ENCODE measurements at regions not wholly inside any gene's neighbourhood (a gene's known extent, or its start where the extent isn't known, plus 50 kb on each side); places are given as distances from the start of the nearest gene placed in this dataset.

DNA sequence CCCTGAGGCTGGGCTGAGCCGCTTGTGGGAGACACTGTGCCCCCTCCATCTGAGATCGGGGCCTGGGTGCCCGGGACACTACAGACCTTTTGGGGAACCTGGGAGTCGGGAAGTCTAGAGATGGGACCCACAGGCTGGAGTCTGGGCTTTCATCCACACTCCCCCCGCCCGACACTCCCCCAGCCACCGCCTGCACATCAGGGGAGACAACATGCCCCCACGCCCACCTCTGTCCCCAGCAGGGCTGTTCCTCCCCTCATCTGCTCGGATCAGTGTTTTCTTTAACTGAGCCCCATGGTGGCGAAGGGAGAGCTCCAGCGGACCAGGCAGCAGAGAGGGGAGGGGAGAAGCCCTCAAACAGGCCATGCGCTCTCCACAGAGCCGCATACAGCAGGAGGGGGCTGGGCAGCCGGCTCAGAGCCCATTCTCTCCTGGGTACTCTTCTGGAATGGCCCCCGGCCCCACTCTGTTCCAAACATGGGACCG, 174.7 kb downstream of the IGLL1 start:
- no peak overlapping the region for H3K4me3 ChIP-seq (ENCODE audit: low read depth, low read length)
- TF ChIP-seq, protein P1, sequence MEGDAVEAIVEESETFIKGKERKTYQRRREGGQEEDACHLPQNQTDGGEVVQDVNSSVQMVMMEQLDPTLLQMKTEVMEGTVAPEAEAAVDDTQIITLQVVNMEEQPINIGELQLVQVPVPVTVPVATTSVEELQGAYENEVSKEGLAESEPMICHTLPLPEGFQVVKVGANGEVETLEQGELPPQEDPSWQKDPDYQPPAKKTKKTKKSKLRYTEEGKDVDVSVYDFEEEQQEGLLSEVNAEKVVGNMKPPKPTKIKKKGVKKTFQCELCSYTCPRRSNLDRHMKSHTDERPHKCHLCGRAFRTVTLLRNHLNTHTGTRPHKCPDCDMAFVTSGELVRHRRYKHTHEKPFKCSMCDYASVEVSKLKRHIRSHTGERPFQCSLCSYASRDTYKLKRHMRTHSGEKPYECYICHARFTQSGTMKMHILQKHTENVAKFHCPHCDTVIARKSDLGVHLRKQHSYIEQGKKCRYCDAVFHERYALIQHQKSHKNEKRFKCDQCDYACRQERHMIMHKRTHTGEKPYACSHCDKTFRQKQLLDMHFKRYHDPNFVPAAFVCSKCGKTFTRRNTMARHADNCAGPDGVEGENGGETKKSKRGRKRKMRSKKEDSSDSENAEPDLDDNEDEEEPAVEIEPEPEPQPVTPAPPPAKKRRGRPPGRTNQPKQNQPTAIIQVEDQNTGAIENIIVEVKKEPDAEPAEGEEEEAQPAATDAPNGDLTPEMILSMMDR (IDR thresholded peaks at IDR 0.05; ENCODE audit: low read depth, low read length), result no peak
- no peak for DNase-seq (ENCODE audit: low read depth, low spot score)
- in situ Hi-C loops (cut with HindIII; ENCODE audit: low sequenced_read_pairs), result no loop called here

DNA sequence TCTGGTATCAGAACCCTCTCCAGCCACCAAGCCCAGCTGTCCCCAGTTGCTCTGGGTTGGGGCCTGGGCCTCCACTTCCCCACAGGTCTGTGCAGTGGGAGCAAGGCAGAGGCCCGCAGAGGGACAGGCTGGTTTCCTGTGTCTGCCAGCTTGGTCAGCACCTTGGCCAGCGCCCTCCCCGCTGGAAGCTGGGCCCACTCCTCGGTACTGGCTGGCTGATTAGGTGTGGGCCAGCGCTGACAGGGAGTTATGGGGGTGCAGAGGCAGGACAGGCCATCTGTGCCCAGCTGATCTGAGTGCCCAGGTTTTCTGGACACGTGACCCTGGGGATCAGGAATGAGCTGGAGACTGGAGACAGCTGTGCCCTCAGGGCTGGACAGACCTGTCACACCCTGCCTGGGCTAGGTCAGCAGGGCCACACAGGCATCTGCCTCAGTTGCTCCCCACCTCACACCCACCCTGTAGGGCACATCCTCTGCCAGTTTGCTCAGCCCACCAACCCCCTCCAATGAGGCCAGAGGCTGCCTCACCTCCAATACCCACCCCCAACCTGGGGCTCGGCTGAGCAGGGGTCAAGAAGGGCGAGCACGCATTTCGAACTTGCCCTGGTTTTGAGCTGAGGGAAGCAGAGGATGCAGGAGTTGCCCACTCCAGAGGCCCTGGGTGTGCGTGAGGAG, 175.3 kb downstream of the IGLL1 start:
- in situ Hi-C loops (cut with HindIII; ENCODE audit: low sequenced_read_pairs), result no loop called here

DNA sequence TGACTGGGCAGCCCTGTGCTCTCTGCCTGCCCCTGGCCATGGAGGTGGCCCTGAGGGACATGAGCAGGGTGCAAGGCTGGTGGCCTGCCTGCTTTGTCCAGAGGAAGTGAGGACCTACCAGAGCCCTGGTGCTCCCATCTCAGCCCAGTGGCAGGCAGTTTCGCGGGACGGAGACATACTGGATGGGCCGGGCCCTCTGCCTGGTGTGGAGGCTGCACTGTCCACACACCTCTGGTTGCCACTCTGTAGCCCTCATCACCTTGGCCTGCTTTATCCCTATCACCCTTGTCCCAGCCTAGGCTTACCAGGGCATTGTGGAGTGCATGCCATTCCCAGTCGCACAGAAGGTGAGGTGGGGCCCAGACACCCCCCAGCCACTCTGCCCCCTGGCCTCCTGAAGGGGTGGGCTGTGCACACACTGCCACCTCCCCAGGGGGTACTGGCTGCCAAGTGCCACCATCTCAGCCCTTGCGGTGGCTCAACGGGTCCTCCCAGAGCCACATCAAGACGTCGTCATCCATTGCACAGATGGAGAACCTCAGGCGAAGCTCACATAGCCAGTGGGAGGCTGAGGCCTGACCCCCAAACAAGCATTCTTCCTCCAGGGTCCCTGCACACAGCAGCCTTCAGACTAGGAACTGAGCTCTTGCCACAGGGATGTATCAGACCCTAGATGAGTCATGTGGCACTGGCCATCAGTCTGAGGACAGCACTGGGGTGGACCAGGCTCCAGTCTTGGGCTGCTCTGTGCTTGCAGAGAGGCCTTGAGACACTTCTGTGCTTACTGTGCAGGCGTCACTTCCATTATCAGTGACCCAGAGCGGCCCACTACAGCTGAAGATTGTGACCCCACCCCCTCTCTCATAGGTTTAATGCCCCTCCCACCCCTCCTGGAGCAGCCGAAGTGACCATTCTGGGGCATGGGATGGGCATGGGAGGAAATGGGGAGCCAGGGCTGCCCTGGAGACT, 176.1 kb downstream of the IGLL1 start:
- TF ChIP-seq, protein P1 (IDR thresholded peaks at IDR 0.05; ENCODE audit: low read depth, low read length), result no peak
- in situ Hi-C loops (cut with HindIII; ENCODE audit: low sequenced_read_pairs), result no loop called here
- H3K4me3 ChIP-seq (ENCODE audit: low read depth, low read length), result no peak overlapping the region
- DNase-seq (ENCODE audit: low read depth, low spot score), result no peak

More for the DNA sequence above, 175.3 kb downstream of the IGLL1 start:
- TF ChIP-seq, protein P1 (IDR thresholded peaks at IDR 0.05; ENCODE audit: low read depth, low read length), result no peak
- no peak overlapping the region for H3K4me3 ChIP-seq (ENCODE audit: low read depth, low read length)
- peak; percentile 41 for DNase-seq (ENCODE audit: low read depth, low spot score)

DNA sequence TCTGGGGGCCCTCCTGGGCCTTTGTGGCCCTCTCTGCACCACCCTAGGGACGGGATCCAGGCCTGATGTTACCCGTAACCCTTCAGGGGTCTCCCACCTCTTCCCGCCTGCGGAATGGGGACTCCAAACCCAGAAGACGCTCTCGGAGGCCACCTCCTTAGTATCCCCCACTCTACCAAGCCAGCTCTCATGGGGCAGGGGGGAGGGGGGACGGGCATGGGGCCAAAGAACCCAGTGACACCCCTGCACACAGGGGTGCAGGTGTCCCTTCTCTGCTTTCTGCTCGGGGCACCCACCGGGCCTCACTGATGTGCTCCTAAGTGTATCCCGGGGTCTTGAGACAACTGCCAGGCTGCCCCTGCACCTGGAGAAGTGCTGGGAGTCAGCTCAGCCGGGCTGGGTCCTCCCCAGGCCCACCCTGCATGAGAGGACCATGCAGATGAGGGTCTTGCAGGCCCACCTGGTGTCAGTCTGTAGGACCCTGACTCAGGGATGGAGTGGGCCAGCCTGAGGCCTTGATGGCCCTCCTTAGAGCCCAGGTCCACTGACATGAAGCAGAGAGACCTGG, 176.9 kb downstream of the IGLL1 start:
- in situ Hi-C loops (cut with HindIII; ENCODE audit: low sequenced_read_pairs), result no loop called here
- no peak overlapping the region for H3K4me3 ChIP-seq (ENCODE audit: low read depth, low read length)
- TF ChIP-seq, protein P1 (IDR thresholded peaks at IDR 0.05; ENCODE audit: low read depth, low read length), result no peak
- DNase-seq (ENCODE audit: low read depth, low spot score), result no peak

DNA sequence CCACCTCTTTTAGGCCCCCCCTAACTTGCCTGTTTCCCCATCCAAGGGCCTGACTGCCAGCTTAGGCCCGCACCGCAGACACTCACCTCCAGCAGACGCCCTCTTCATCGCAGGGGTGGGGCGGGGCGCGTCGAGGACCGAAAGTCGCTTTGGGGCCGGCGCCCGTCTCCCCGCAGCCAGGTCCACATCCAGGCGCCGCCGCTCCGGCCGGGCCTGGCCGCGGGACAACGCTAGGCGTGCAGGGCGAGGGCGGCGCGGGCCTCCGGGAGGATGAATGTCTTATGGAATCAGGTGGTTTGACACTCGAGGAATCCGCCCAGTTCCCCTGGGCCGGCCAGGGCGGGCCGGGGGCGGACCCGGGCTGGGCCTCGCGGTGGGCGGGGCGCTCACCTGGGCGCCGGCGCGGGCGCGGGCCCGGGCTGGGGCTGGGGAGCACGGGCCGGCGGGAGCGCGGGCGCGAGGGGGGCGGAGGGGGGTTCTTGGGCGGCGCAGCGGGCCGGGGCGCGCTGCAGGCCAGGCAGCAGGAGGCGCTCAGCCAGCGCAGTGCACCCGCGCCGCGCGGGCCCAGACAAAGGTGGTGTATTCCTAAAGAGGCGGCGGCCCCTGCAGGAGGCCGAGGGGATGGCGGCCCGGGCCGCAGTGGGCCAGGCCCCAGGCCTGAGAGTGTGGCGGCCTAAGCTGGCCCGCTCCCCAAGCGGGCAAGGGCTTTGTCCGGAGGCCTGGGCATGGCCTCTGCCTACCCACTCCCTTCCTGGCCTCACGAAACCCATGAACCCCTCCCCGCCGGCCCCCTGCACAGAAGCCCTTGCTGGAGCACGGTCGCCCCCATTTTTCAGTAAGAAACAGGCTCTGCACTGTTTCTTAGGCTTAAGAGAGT, 177.6 kb downstream of the IGLL1 start:
- no peak overlapping the region for H3K4me3 ChIP-seq (ENCODE audit: low read depth, low read length)
- TF ChIP-seq, protein P1 (IDR thresholded peaks at IDR 0.05; ENCODE audit: low read depth, low read length), result peak; percentile 59
- peak; percentile 24 for DNase-seq (ENCODE audit: low read depth, low spot score)
- in situ Hi-C loops (cut with HindIII; ENCODE audit: low sequenced_read_pairs), result no loop called here

DNA sequence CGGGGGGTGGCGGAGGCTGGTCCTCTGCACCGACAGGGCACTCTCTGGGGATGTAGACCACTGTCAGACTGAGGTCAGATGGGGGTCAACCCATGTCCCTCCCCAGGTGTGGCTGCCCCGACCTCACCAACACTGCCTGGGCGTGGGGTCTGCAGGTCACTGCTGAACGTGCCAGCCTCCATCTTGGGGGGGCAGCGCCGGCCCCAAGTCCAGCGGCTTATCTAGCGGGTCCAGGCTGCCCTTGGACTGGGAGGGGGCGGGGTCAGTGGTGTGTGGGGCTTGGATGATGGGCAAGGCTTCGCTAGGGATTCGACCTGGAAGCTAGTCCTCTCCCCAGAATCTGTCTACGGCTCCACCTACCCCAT, 178.2 kb downstream of the IGLL1 start:
- DNase-seq (ENCODE audit: low read depth, low spot score), result no peak
- in situ Hi-C loops (cut with HindIII; ENCODE audit: low sequenced_read_pairs), result no loop called here
- TF ChIP-seq, protein P1 (IDR thresholded peaks at IDR 0.05; ENCODE audit: low read depth, low read length), result no peak
- H3K4me3 ChIP-seq (ENCODE audit: low read depth, low read length), result no peak overlapping the region
